Vagina (tissue), 2 donors: ENCODE measurements at regions not wholly inside any gene's neighbourhood (a gene's known extent, or its start where the extent isn't known, plus 50 kb on each side); places are given as distances from the start of the nearest gene placed in this dataset.

Experiments used
- DNase-seq, 2 donors: peaks; one replicate each; pipeline ENCODE4 v3.0.0-alpha.2; 2017; ENCODE audit errors: extremely low spot score in 2 of 2
- H3K27ac ChIP-seq: fragments of 200-600 bp; sonication (generic); one replicate; pipeline ENCODE4 v1.5.1; 2019
- H3K27me3 ChIP-seq: fragments of 200-600 bp; sonication (generic); one replicate; pipeline ENCODE4 v1.5.1; 2019
- H3K36me3 ChIP-seq, 2 donors: fragments of 200-600 bp; sonication (generic); one replicate each; pipeline ENCODE4 v1.5.1; 2017 to 2019
- H3K4me1 ChIP-seq: fragments of 200-600 bp; sonication (generic); one replicate; pipeline ENCODE4 v1.5.1; 2019
- H3K4me3 ChIP-seq, 2 donors: fragments of 200-600 bp; sonication (generic); 1 replicate in 1 of 2; 2 replicates in 1 of 2; pipeline ENCODE4 v1.5.1; 2016 to 2019
- H3K9me3 ChIP-seq: fragments of 200-600 bp; sonication (generic); one replicate; pipeline ENCODE4 v1.5.1; 2019
- CTCF ChIP-seq, 3 experiments: fragments of 450-650 bp in 2 of 3; fragments of 200-600 bp in 1 of 3; sonication (generic) in 1 of 3; IDR thresholded peaks; one replicate each; pipeline ENCODE4 v1.5.1; 2017 to 2019; ENCODE audit warnings: antibody characterized with exemption in 3 of 3, mild to moderate bottlenecking in 2 of 3, moderate library complexity in 2 of 3
- POLR2A ChIP-seq, 2 donors: fragments of 450-650 bp; IDR thresholded peaks; one replicate each; pipeline ENCODE4 v1.6.1; 2017; ENCODE audit warnings: antibody characterized with exemption in 2 of 2, mild to moderate bottlenecking in 2 of 2, moderate library complexity in 2 of 2
- POLR2AphosphoS5 ChIP-seq, 2 donors: sonication (generic); formaldehyde crosslinking; IDR thresholded peaks; one replicate each; pipeline ENCODE4 v1.9.0; 2017; ENCODE audit warnings: antibody characterized with exemption in 2 of 2, mild to moderate bottlenecking in 2 of 2, low read depth in 1 of 2; ENCODE audit not compliant: insufficient read depth in 1 of 2
- intact Hi-C: fragments of 100-400 bp; cut with DNase I; formaldehyde crosslinking; loops from one replicate; pipeline ENCODE4 v1.15.1; 2023

- no peaks in the 10 kb centered on the region for H3K36me3 ChIP-seq
- intact Hi-C loops, result no loop called here
- TF ChIP-seq CTCF (IDR thresholded peaks at IDR 0.05) (no peak), POLR2AphosphoS5 (IDR thresholded peaks at IDR 0.05; ENCODE audit: insufficient read depth in 1 of 2, low read depth in 1 of 2) (no peak), POLR2A (IDR thresholded peaks at IDR 0.05) (no peak)
These were observed 452.4 kb upstream of the WWC1 start for GRCh38 chr5:167839065-167839464.

GRCh38 chr5:167840527-167841130, 450.8 kb upstream of the WWC1 start:
- DNase-seq, result no peak
- Histone ChIP-seq H3K4me3 (no peak overlapping the region), H3K36me3 (no peaks in the 10 kb centered on the region), H3K27me3 (no peaks in the 10 kb centered on the region), H3K4me1 (no peaks in the 10 kb centered on the region), H3K9me3 (no peaks in the 10 kb centered on the region), H3K27ac (no peak overlapping the region)
- intact Hi-C loops, result no loop called here
- TF ChIP-seq CTCF (IDR thresholded peaks at IDR 0.05) (no peak), POLR2A (IDR thresholded peaks at IDR 0.05) (no peak), POLR2AphosphoS5 (IDR thresholded peaks at IDR 0.05; ENCODE audit: insufficient read depth in 1 of 2, low read depth in 1 of 2) (no peak)

More at GRCh38 chr5:167839065-167839464, 452.4 kb upstream of the WWC1 start:
- no peak for DNase-seq
- Histone ChIP-seq H3K9me3 (no peaks in the 10 kb centered on the region), H3K4me3 (no peak overlapping the region), H3K4me1 (no peaks in the 10 kb centered on the region), H3K27ac (no peak overlapping the region), H3K27me3 (no peaks in the 10 kb centered on the region)

- intact Hi-C loops, result no loop called here
- DNase-seq, result no peak
- Histone ChIP-seq H3K27me3 (no peaks in the 10 kb centered on the region), H3K4me1 (no peaks in the 10 kb centered on the region), H3K27ac (no peak overlapping the region), H3K36me3 (no peaks in the 10 kb centered on the region), H3K4me3 (no peak overlapping the region), H3K9me3 (no peaks in the 10 kb centered on the region)
- TF ChIP-seq CTCF (IDR thresholded peaks at IDR 0.05), result no peak
- TF ChIP-seq POLR2AphosphoS5 (IDR thresholded peaks at IDR 0.05; ENCODE audit: insufficient read depth in 1 of 2, low read depth in 1 of 2), result no peak
- TF ChIP-seq POLR2A (IDR thresholded peaks at IDR 0.05), result no peak
These were observed 447.4 kb upstream of the WWC1 start for GRCh38 chr5:167843881-167844572.

GRCh38 chr5:167845952-167846351, 445.5 kb upstream of the WWC1 start:
- H3K9me3 ChIP-seq, result no peaks in the 10 kb centered on the region
- no peaks in the 10 kb centered on the region for H3K27me3 ChIP-seq
- H3K36me3 ChIP-seq, result no peaks in the 10 kb centered on the region
- intact Hi-C loops, result no loop called here
- TF ChIP-seq CTCF (IDR thresholded peaks at IDR 0.05), result no peak
- no peak for TF ChIP-seq POLR2AphosphoS5 (IDR thresholded peaks at IDR 0.05; ENCODE audit: insufficient read depth in 1 of 2, low read depth in 1 of 2)
- no peak for TF ChIP-seq POLR2A (IDR thresholded peaks at IDR 0.05)
- no peak overlapping the region for H3K4me3 ChIP-seq
- H3K4me1 ChIP-seq, result no peaks in the 10 kb centered on the region
- DNase-seq, result no peak
- H3K27ac ChIP-seq, result no peak overlapping the region

GRCh38 chr5:167849874-167850273, 441.6 kb upstream of the WWC1 start:
- Histone ChIP-seq H3K27ac (no peak overlapping the region), H3K36me3 (no peaks in the 10 kb centered on the region), H3K9me3 (no peaks in the 10 kb centered on the region), H3K27me3 (no peaks in the 10 kb centered on the region), H3K4me3 (no peak overlapping the region), H3K4me1 (no peaks in the 10 kb centered on the region)
- intact Hi-C loops, result no loop called here
- DNase-seq, result no peak
- no peak for TF ChIP-seq POLR2A (IDR thresholded peaks at IDR 0.05)
- TF ChIP-seq POLR2AphosphoS5 (IDR thresholded peaks at IDR 0.05; ENCODE audit: insufficient read depth in 1 of 2, low read depth in 1 of 2), result no peak
- no peak for TF ChIP-seq CTCF (IDR thresholded peaks at IDR 0.05)
